Activated effector memory CD4-positive, alpha-beta T cell treated with anti-CD3 and anti-CD28 coated beads, Interleukin-2, amount 50 U/mL, for 16 hours (primary cell): ENCODE measurements at regions not wholly inside any gene's neighbourhood (a gene's known extent, or its start where the extent isn't known, plus 50 kb on each side); places are given as distances from the start of the nearest gene placed in this dataset.

Source experiments
- DNase-seq: peaks from one replicate; pipeline ENCODE4 v3.0.0-alpha.2; 2020

GRCh38 chr6:5946701-5947100 is 60.0 kb downstream of the NRN1 start:
- no peak for DNase-seq

GRCh38 chr6:5946181-5946580 is 60.5 kb downstream of the NRN1 start:
- DNase-seq: no peak

DNA sequence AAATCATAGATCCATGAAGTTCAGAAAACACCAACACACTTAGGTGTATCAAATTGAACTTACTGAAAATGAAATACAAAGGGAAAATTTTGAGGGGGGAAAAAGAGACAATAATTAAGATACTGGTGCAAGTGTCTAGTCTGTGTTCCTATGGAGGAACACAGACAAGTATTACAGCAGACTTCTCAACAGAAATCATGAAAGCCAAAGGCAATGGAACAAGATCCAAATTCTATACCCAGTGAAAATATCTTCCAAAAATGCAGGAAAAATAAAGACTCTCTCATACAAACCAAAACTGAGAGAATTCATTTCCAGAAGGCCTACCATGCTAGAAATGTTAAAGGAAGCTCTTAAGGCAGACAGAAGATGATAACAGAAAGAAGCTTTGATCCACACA is 63.1 kb downstream of the NRN1 start:
- DNase-seq: no peak

DNA sequence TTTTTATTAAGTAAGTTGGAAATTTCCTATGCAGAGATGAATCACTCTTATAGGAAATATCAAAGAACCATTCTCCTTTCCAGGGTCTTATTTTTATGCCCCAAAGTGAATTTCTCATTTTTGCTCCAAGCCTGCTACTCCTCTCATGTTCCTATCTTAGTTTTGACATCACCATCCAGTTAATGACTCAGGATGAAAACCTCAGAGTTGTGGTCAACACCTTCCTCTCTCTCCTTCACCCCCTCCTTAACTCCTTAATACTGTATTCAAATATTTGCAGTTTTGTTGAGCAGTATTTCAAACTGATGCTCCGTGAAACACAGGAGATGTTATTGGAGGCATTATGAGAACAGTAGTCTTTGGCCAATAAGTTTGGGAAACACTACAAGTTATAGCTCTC is 64.1 kb downstream of the NRN1 start:
- no peak for DNase-seq

- DNase-seq: no peak
Observed at GRCh38 chr6:5941188-5941587, 65.5 kb downstream of the NRN1 start.

- no peak for DNase-seq
Observed at GRCh38 chr6:5938934-5939333, 67.8 kb downstream of the NRN1 start.

- DNase-seq: no peak
Observed at GRCh38 chr6:5937936-5938706, 68.6 kb downstream of the NRN1 start.

DNA sequence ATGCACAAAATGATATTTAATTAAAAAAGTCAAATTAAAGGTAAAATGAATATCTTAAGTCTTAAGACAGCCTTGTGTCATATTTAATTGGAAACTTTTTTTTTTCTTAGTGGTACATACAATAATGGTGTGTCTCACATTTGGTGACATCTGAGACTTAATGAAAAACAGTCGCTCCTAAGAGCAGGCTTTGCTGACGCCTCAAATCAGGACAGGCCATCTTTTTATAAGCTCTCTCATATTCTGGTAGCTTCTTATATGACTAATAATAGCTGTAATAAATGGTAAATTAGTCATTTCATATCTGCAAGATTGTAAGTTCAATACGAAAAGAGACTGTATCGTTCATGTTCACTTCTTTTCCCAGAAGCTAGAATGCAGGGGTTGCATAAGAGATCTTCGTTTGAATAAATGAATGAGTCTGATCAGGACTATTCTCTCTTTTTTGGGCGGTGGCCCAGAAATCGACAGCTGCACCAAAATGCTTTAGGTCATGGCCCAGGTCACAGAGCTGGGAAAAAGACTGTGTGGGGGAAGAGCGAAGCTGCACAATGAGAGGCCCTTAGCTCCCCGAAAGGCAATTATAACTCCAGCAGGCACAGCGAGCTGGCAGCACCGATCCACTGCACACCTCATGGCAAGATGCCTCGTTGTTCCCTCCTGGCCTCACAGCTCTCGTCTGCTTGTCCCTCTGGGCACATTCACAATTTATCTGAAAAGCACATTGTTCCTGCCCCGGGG is 69.4 kb downstream of the NRN1 start:
- no peak for DNase-seq

DNA sequence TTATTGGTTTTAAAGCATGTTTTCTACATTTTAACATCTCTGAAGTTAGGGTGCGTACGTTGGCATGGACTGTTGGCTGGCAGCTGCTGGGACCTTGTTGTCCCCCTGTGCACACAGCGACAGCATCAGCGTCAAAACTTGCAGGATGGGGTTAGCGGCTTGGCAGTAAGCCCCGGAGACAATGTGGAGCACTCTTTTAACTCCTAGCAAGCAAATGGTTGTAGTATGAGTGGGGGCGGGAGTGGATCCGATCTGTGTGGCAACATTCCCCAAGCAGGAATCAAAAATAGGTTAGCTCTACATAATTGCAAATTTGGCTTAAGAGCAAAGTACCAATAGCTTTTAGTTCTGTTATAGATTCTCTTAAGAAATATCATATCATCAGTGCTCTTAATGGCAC is 70.1 kb downstream of the NRN1 start:
- DNase-seq: no peak

DNA sequence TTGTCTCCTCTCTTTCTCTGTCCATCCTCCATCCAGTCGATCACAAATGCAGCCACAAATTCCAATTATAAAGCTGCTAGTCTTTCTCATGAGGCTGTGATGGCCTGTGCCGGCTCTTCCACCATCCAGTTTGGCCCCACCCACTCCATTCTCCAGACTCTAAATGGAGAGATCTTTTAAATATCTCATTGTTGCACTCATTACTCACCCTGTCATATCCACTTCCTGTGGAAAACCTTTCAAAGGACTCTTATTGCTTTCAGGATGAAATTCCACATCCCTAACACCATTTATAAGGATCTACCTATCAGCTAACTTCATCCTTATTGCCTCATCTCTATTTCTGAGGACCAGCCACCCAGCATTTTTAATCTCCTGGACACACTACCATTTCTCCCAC is 70.6 kb downstream of the NRN1 start:
- no peak for DNase-seq

DNA sequence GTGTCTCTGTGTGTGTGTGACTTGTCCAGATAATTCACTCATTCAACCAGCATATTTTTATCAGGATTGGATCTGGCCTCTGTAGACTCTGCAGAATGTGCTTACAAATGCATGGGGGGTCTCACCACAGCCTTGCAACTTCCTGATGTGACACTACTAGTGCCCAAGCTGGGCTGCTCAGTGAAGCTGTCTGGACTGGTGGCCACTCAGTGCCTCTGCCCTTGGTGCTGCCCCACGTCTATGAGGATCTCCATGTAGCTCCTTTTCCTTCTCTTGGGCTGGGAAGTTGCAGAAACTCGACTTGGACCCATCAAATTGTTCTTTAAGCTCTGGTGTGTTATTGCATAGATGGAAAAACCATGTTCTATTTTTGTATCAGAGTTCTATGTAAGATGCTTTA is 75.8 kb downstream of the NRN1 start:
- DNase-seq: no peak

DNA sequence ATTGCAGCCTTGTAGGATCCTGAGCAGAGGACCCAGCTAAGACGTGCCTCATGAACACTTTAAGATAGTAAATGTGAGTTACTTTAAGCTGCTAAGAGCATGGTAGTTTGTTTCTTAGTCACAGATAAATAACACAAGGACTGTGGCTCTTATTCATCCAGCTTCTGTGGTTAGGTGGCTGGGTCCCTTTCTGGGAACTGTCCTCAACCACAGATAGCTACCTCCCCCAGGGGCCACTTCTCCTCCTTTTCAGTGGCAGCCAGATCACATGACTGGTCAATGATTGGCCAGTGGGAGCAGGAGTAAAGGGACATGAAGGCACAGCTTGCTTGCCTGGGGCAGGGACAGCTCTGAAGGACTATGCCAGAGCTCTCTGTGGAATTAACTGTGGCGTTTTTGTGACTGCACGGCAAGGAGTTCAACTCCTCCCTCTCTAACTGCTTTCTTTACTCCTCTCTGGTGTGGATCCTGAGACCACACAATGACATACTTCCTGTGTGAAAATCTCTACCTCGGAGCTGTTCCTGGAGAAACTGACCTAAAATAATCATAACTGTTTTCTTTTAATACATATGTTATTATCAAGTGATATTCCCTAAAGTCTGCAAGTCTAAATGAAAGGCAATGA is 76.5 kb downstream of the NRN1 start:
- DNase-seq: no peak

DNA sequence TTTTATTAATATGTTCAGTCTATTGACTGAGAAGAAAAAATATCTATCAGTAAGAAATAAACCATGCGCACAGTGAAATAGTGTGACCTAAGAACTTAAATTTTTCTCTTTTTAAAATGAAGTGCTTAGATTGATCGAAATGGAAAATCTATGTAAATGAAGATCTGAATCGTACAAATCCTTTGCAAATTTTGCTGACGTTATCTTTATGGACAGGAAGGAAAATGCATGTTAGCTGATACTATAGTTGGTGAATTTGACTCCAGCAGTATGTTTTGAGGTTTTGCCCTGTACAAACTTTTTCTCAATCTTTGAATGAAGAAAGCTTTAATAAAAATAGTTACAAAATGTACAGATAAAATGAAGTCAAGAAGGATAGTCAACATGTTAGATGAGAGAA is 82.9 kb downstream of the NRN1 start:
- no peak for DNase-seq

- DNase-seq: no peak
Observed at GRCh38 chr6:5922230-5922629, 84.5 kb downstream of the NRN1 start.

DNA sequence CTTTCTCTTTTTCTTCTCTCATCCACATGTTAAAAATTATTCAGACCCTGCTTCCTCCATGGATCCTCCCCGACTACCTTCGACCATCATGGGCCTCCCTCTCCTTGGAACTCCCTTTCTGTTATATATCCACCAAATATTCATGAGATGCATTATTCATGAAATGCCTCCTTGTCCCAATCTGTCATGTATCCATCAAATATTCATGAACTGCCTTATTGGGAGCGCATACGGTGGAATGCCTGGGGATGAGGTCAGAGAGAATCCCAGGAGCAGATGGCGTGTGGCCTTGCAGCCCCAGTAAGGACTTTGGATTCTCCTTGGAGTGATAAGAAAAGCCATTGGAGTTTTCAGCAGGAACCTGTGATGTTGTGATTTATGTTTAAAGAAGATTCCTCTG is 97.0 kb downstream of the NRN1 start:
- no peak for DNase-seq

GRCh38 chr6:5906842-5907241 is 99.9 kb downstream of the NRN1 start:
- DNase-seq: no peak

GRCh38 chr6:5906340-5906670 is 100.4 kb downstream of the NRN1 start:
- DNase-seq: no peak

DNA sequence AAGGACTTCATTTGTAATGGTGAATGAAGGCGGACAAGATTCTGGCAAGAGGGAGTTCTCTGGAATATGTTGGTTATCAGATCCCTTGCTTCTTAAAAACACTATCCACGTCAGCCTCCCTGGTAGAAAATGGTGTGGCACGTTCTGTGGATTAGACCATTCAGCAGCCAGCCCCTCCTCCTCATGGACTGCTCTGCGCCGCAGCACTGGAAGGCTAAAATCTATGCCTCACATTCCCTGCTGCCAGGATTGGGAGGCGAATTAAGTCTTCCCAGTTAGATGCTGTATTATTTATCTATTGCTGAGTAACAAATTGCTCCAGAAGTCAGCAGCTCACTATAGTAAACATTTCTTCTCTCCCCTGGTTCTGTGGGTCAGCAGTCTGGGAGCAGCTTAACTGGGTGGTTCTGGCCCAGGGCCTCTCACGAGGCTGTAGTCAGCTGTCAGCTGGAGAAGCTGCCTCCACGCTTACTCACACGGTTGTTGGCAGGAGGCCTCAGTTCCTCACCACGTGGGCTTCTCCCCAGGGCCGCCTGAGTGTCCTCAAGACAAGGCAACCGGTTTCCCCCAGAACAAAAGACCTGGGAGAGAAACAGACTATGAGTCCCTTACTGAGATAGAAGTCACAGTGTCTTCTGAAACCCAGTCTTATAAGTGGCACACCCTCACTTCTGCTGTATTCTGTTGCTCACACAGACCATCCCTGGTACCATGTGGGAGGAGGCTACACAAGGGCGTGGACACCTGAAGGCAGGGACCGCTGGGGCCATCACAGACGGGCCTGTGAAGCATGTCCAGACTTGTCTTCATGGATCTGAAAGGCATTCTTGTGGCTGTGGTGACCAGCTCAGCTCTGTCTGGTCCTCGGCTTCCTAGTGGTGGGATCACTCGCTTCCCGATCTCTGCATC is 101.0 kb downstream of the NRN1 start:
- DNase-seq: no peak

DNA sequence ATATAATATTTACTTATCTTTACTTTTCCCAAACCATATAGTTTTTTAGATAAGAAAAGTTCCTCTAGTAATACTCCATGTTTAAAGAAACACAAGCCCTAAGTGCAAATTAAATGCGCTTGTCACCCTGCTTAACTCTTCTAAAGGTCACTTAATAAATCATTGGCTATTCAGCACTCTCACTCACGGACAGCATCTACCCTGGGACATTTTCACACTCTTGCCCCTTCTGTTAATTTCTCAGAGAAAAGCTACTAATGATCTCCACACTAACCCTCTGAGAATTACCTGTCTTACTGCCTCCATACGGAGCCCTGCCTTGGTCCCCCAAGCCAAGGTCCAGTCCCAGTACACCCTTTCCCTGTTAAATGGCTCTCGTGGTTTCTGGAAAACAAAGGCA is 102.2 kb downstream of the NRN1 start:
- DNase-seq: no peak

DNA sequence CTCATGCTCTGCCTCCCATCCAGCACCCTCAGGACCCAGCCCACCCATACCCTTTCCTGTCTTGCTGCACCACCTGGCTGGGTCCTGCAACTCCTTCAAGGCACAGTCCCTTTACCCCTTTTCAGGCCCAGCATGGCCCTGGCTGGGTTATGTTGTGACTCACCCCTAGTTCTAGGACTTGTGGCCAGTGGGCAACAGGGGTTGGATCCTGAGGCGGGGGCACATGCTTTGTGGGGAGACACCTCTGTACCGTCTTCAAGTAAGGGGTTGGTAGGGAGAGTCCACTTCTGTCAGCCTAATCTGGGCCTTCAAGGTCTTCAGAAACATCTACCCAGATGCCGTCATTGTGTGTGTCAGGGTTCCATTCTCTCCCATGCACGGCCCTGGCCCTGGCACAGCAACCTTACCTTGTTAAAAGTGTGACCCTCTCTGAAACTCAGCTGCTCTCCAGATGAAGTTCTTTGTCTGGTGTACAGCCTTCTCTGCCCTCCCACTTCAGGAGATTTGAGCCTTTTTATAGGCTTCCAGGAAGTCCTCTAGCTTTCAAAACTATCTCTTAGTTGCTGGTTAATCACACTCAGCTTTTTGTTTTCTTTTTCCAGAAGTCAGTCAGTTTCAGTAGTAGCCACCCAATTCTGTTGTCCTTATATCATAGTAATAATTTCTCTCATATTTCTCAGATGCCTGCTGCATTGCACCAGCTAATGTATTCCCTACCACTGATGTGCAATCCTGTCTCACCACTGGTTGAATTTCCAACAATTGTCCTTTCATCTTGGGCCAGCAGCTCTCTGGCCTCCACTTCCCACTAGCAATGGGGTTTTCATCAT is 107.3 kb downstream of the NRN1 start:
- DNase-seq: no peak

- DNase-seq: no peak
Observed at GRCh38 chr6:5898563-5898962, 108.2 kb downstream of the NRN1 start.

GRCh38 chr6:5898102-5898501 is 108.6 kb downstream of the NRN1 start:
- no peak for DNase-seq
